H9 (cell line): ENCODE measurements at regions not wholly inside any gene's neighbourhood (a gene's known extent, or its start where the extent isn't known, plus 50 kb on each side); places are given as distances from the start of the nearest gene placed in this dataset.

ENCODE experiments used
- DNase-seq: peaks from one replicate; pipeline ENCODE4 v3.0.0-alpha.2; 2017
- H2AFZ ChIP-seq: one replicate; pipeline ENCODE4 v1.6.1; 2013; ENCODE audit warnings: mild to moderate bottlenecking, low read length, control low read depth, moderate library complexity
- H2AK5ac ChIP-seq: 2 replicates; pipeline ENCODE4 v1.6.1; 2013; ENCODE audit warnings: low read length, control low read depth, mixed read lengths; ENCODE audit not compliant: insufficient read length
- H2BK120ac ChIP-seq: one replicate; pipeline ENCODE4 v1.6.1; 2013; ENCODE audit warnings: low read depth, mild to moderate bottlenecking, low read length, control low read depth, inconsistent platforms; ENCODE audit not compliant: poor library complexity, severe bottlenecking
- H2BK12ac ChIP-seq: 2 replicates; pipeline ENCODE4 v1.6.1; 2013; ENCODE audit warnings: low read length, control low read depth, mixed read lengths, low read depth; ENCODE audit not compliant: insufficient read length
- H2BK15ac ChIP-seq: 2 replicates; pipeline ENCODE4 v1.6.1; 2013; ENCODE audit warnings: low read depth, low read length, control low read depth
- H2BK20ac ChIP-seq: one replicate; pipeline ENCODE4 v1.6.1; 2013; ENCODE audit warnings: low read depth, mild to moderate bottlenecking, low read length, control low read depth, inconsistent platforms; ENCODE audit not compliant: poor library complexity, severe bottlenecking
- H2BK5ac ChIP-seq: 2 replicates; pipeline ENCODE4 v1.6.1; 2013; ENCODE audit warnings: low read length, control low read depth, mixed read lengths; ENCODE audit not compliant: insufficient read length
- H3K14ac ChIP-seq: 2 replicates; pipeline ENCODE4 v1.6.1; 2013; ENCODE audit warnings: low read length, control low read depth; ENCODE audit not compliant: insufficient read depth
- H3K18ac ChIP-seq: 2 replicates; pipeline ENCODE4 v1.6.1; 2013; ENCODE audit warnings: low read depth, mild to moderate bottlenecking, mixed read lengths, low read length, control low read depth; ENCODE audit not compliant: insufficient read length
- H3K23ac ChIP-seq: 2 replicates; pipeline ENCODE4 v1.6.1; 2013; ENCODE audit warnings: low read length, control low read depth, mixed read lengths, low read depth; ENCODE audit not compliant: insufficient read length
- H3K23me2 ChIP-seq: 2 replicates; pipeline ENCODE4 v1.6.1; 2013; ENCODE audit warnings: low read depth, mild to moderate bottlenecking, mixed read lengths, low read length, control low read depth; ENCODE audit not compliant: insufficient read length, poor library complexity, severe bottlenecking
- H3K27ac ChIP-seq: 2 replicates; pipeline ENCODE4 v1.5.1; 2013; ENCODE audit warnings: low read length, control low read depth, mixed read lengths, low read depth; ENCODE audit not compliant: insufficient read length
- H3K27me3 ChIP-seq: 2 replicates; pipeline ENCODE4 v1.6.1; 2013; ENCODE audit warnings: low read length, control low read depth, inconsistent platforms; ENCODE audit not compliant: insufficient read depth
- H3K4ac ChIP-seq: 2 replicates; pipeline ENCODE4 v1.6.1; 2013; ENCODE audit warnings: low read depth, mild to moderate bottlenecking, control low read depth, inconsistent platforms, low read length, moderate library complexity
- H3K4me1 ChIP-seq: 2 replicates; pipeline ENCODE4 v1.6.1; 2013; ENCODE audit warnings: low read length, control low read depth, inconsistent platforms; ENCODE audit not compliant: insufficient read depth
- H3K4me2 ChIP-seq: 2 replicates; pipeline ENCODE4 v1.6.1; 2013; ENCODE audit warnings: low read length, control low read depth, mixed read lengths; ENCODE audit not compliant: insufficient read length, insufficient read depth
- H3K56ac ChIP-seq: 2 replicates; pipeline ENCODE4 v1.6.1; 2013; ENCODE audit warnings: low read depth, mild to moderate bottlenecking, mixed read lengths, low read length, control low read depth; ENCODE audit not compliant: insufficient read length
- H3K79me1 ChIP-seq: 2 replicates; pipeline ENCODE4 v1.6.1; 2013; ENCODE audit warnings: low read depth, mild to moderate bottlenecking, moderate library complexity, low read length, control low read depth, inconsistent platforms; ENCODE audit not compliant: insufficient read depth, poor library complexity, severe bottlenecking
- H3K79me2 ChIP-seq: 2 replicates; pipeline ENCODE4 v1.6.1; 2013; ENCODE audit warnings: low read length, control low read depth, inconsistent platforms; ENCODE audit not compliant: insufficient read depth
- H3K9ac ChIP-seq: 2 replicates; pipeline ENCODE4 v1.6.1; 2013; ENCODE audit warnings: low read length, control low read depth, mixed read lengths; ENCODE audit not compliant: insufficient read length; ENCODE audit errors: extremely low read depth
- H3K9me3 ChIP-seq: one replicate; pipeline ENCODE4 v1.6.1; 2013; ENCODE audit warnings: low read depth, low read length, inconsistent platforms; ENCODE audit not compliant: control insufficient read depth
- H3T11ph ChIP-seq: one replicate; pipeline ENCODE4 v1.6.1; 2013; ENCODE audit warnings: mild to moderate bottlenecking, low read length, control low read depth, inconsistent platforms
- H4K20me1 ChIP-seq: one replicate; pipeline ENCODE4 v1.6.1; 2013; ENCODE audit not compliant: control insufficient read depth, insufficient read length, insufficient read depth
- H4K5ac ChIP-seq: 2 replicates; pipeline ENCODE4 v1.6.1; 2013; ENCODE audit warnings: low read depth, mild to moderate bottlenecking, mixed read lengths, low read length, control low read depth; ENCODE audit not compliant: insufficient read length
- H4K8ac ChIP-seq: replicated peaks from 2 replicates; pipeline ENCODE4 v1.6.1; 2013; ENCODE audit warnings: low read length, control low read depth, mixed read lengths, low read depth; ENCODE audit not compliant: insufficient read length
- H4K91ac ChIP-seq: 2 replicates; pipeline ENCODE4 v1.6.1; 2013; ENCODE audit warnings: low read depth, mild to moderate bottlenecking, moderate library complexity, mixed read lengths, low read length, control low read depth; ENCODE audit not compliant: insufficient read length
- H3K27ac Mint-ChIP-seq, 3 experiments: 2 replicates in 2 of 3; 3 replicates in 1 of 3; pipeline ENCODE4 v1.8.0; 2020 to 2021; ENCODE audit warnings: mixed read lengths in 3 of 3, mild to moderate bottlenecking in 1 of 3, moderate library complexity in 1 of 3
- H3K27me3 Mint-ChIP-seq: 2 replicates; pipeline ENCODE4 v1.8.0; 2021; ENCODE audit warnings: low read depth, mild to moderate bottlenecking, moderate library complexity, mixed read lengths
- H3K36me3 Mint-ChIP-seq, 3 experiments: 2 replicates in 2 of 3; 3 replicates in 1 of 3; pipeline ENCODE4 v1.8.0; 2020 to 2021; ENCODE audit warnings: low read depth in 3 of 3, mixed read lengths in 3 of 3; ENCODE audit not compliant: insufficient read depth in 1 of 3
- H3K4me1 Mint-ChIP-seq, 2 experiments: 2 replicates each; pipeline ENCODE4 v1.8.0; 2020; ENCODE audit warnings: mixed read lengths in 2 of 2
- H3K4me3 Mint-ChIP-seq, 2 experiments: 2 replicates in 1 of 2; 3 replicates in 1 of 2; pipeline ENCODE4 v1.8.0; 2020 to 2021; ENCODE audit warnings: mild to moderate bottlenecking in 2 of 2, mixed read lengths in 2 of 2, moderate library complexity in 1 of 2
- H3K9me3 Mint-ChIP-seq, 2 experiments: 2 replicates in 1 of 2; 3 replicates in 1 of 2; pipeline ENCODE4 v1.8.0; 2020; ENCODE audit warnings: mild to moderate bottlenecking in 2 of 2, mixed read lengths in 2 of 2, moderate library complexity in 1 of 2
- CTCF ChIP-seq: fragments of 200-600 bp; sonication (generic); conservative IDR thresholded peaks from 3 replicates; pipeline ENCODE4 v1.8.0; 2021; ENCODE audit warnings: antibody characterized with exemption, mild to moderate bottlenecking
- WGBS: extraction: QIAGEN DNeasy Blood & Tissue Kit; methylation state at CpG from one replicate; pipeline ENCODE4 v1.1.7; 2013; ENCODE audit warnings: missing lambda C conversion rate, low lambda C conversion rate, mixed read lengths; ENCODE audit not compliant: insufficient read length; ENCODE audit errors: extremely low coverage; 5-methylcytosine and 5-hydroxymethylcytosine counted together

- no peak overlapping the region for H3K18ac ChIP-seq
- no peak overlapping the region for H3K4me3 Mint-ChIP-seq
- H4K8ac ChIP-seq, result no peak overlapping the region
- no peak overlapping the region for H3K27ac ChIP-seq
- no peak overlapping the region for H3K14ac ChIP-seq
- no peak overlapping the region for H3K4me2 ChIP-seq
- H3K36me3 Mint-ChIP-seq, result no peaks in the 10 kb centered on the region
- no CpG with 5 or more reads among the region's 10 CpGs for WGBS
- peak overlapping the region in 1 of 3 experiments; percentile 75; a peak in 2 of 7 replicates for H3K27ac Mint-ChIP-seq
- H3K27me3 ChIP-seq, result no peaks in the 10 kb centered on the region
- TF ChIP-seq CTCF, result no peak
- H3K9me3 ChIP-seq, result no peaks in the 10 kb centered on the region
- H3T11ph ChIP-seq, result no peak overlapping the region
- no peaks in the 10 kb centered on the region for H4K20me1 ChIP-seq
- H2AK5ac ChIP-seq, result no peak overlapping the region
- H3K9ac ChIP-seq, result no peak overlapping the region
- no peak overlapping the region for H2AFZ ChIP-seq
- H3K23me2 ChIP-seq, result no peaks in the 10 kb centered on the region
- H2BK5ac ChIP-seq, result no peak overlapping the region
- no peak overlapping the region for H2BK15ac ChIP-seq
- H4K5ac ChIP-seq, result no peak overlapping the region
- H4K91ac ChIP-seq, result no peak overlapping the region
- H3K4me1 ChIP-seq, result no peaks in the 10 kb centered on the region
- no peaks in the 10 kb centered on the region for H3K79me2 ChIP-seq
- H2BK20ac ChIP-seq, result no peak overlapping the region
- no peak overlapping the region for H2BK12ac ChIP-seq
- H3K27me3 Mint-ChIP-seq, result no peaks in the 10 kb centered on the region
- no peaks in the 10 kb centered on the region for H3K4me1 Mint-ChIP-seq
- H2BK120ac ChIP-seq, result no peak overlapping the region
- no peak for DNase-seq
- no peaks in the 10 kb centered on the region for H3K79me1 ChIP-seq
- H3K23ac ChIP-seq, result no peak overlapping the region
- H3K56ac ChIP-seq, result no peak overlapping the region
- no peak overlapping the region for H3K4ac ChIP-seq
- H3K9me3 Mint-ChIP-seq, result no peaks in the 10 kb centered on the region
These were observed 260.0 kb upstream of the HS6ST1 start for GRCh38 chr2:128578406-128579390.
